ENCODE measurements at regions not wholly inside any gene's neighbourhood (a gene's known extent, or its start where the extent isn't known, plus 50 kb on each side); places are given as distances from the start of the nearest gene placed in this dataset.

DNA sequence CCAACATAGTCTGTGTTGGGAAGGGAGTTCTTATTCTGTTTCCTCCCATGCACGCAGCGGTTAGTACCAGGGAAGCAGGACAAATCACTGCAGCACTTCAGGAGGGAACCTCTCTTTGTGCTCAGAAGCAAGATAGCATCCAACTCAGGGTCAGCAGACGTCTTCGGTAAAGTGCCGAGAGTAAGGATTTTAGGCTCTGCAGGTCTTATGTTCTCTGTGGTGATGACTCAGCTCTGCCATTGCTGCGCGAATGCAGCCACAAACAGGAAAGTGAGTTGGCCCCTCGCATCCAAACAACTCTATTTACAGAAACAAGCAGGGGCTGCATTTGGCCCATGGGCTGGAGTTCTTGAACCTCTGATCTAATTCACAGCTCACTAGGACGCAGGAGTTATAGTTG lies 122.1 kb upstream of the SPATA13 start:
- H3K36me3 ChIP-seq (ENCODE audit: insufficient read depth, low read length), result no peaks in the 10 kb centered on the region
- DNase-seq (ENCODE audit: insufficient read length, low spot score, missing footprints), result peak; percentile 72
- H3K4me2 ChIP-seq (ENCODE audit: insufficient read depth, low read length), result peak overlapping the region; percentile 54
- H3K27ac ChIP-seq (ENCODE audit: low read depth, low read length), result no peak overlapping the region
- peak overlapping the region; percentile 21 for H3K4me3 ChIP-seq (ENCODE audit: insufficient read depth, low read length)
- H3K79me2 ChIP-seq (ENCODE audit: insufficient read depth, low read length), result no peaks in the 10 kb centered on the region
- no peaks in the 10 kb centered on the region for H3K27me3 ChIP-seq (ENCODE audit: insufficient read depth, low read length)
- H2AFZ ChIP-seq (ENCODE audit: low read length), result peak overlapping the region; percentile 63
- no peaks in the 10 kb centered on the region for H3K9me3 ChIP-seq (ENCODE audit: low read depth, low read length)
- TF ChIP-seq, protein P1, sequence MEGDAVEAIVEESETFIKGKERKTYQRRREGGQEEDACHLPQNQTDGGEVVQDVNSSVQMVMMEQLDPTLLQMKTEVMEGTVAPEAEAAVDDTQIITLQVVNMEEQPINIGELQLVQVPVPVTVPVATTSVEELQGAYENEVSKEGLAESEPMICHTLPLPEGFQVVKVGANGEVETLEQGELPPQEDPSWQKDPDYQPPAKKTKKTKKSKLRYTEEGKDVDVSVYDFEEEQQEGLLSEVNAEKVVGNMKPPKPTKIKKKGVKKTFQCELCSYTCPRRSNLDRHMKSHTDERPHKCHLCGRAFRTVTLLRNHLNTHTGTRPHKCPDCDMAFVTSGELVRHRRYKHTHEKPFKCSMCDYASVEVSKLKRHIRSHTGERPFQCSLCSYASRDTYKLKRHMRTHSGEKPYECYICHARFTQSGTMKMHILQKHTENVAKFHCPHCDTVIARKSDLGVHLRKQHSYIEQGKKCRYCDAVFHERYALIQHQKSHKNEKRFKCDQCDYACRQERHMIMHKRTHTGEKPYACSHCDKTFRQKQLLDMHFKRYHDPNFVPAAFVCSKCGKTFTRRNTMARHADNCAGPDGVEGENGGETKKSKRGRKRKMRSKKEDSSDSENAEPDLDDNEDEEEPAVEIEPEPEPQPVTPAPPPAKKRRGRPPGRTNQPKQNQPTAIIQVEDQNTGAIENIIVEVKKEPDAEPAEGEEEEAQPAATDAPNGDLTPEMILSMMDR (IDR thresholded peaks at IDR 0.05; ENCODE audit: extremely low read depth, low read depth, low read length), result no peak
- peaks cover 31% of the 10 kb centered on the region for H3K4me1 ChIP-seq (ENCODE audit: insufficient read depth, low read length)
- no peaks in the 10 kb centered on the region for H4K20me1 ChIP-seq (ENCODE audit: insufficient read depth, low read length)

DNA sequence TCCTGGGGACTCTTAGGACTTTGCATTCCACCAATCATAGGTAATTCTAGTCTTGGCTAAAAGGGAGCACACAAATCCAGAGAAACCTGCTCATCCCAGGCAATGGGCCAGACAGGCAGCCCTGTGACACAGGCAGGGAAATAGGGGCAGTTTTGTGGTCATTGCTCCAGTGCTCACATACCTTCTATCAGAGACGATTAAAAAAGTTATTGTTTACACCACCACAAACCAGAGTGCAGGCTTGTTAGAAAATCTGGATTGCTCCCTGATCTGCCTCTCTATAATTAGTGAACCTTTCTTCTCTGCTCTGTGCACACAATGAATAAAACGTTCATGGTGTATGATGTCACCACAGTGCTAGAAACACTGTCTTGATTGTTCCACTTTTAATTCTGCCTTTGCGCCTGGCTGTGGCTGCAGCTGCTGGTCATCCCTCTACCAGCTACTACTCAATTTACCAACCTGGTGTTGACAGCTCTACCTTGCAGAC lies 121.6 kb upstream of the SPATA13 start:
- Histone ChIP-seq H3K9me3 (ENCODE audit: low read depth, low read length) (no peaks in the 10 kb centered on the region), H3K4me2 (ENCODE audit: insufficient read depth, low read length) (peak overlapping the region; percentile 54), H3K4me3 (ENCODE audit: insufficient read depth, low read length) (no peak overlapping the region), H4K20me1 (ENCODE audit: insufficient read depth, low read length) (no peaks in the 10 kb centered on the region), H3K4me1 (ENCODE audit: insufficient read depth, low read length) (peaks cover 31% of the 10 kb centered on the region), H3K79me2 (ENCODE audit: insufficient read depth, low read length) (no peaks in the 10 kb centered on the region), H3K36me3 (ENCODE audit: insufficient read depth, low read length) (no peaks in the 10 kb centered on the region), H2AFZ (ENCODE audit: low read length) (no peak overlapping the region), H3K27me3 (ENCODE audit: insufficient read depth, low read length) (no peaks in the 10 kb centered on the region), H3K27ac (ENCODE audit: low read depth, low read length) (no peak overlapping the region)
- TF ChIP-seq, protein P1 (IDR thresholded peaks at IDR 0.05; ENCODE audit: extremely low read depth, low read depth, low read length), result no peak
- peak; percentile 52 for DNase-seq (ENCODE audit: insufficient read length, low spot score, missing footprints)

DNA sequence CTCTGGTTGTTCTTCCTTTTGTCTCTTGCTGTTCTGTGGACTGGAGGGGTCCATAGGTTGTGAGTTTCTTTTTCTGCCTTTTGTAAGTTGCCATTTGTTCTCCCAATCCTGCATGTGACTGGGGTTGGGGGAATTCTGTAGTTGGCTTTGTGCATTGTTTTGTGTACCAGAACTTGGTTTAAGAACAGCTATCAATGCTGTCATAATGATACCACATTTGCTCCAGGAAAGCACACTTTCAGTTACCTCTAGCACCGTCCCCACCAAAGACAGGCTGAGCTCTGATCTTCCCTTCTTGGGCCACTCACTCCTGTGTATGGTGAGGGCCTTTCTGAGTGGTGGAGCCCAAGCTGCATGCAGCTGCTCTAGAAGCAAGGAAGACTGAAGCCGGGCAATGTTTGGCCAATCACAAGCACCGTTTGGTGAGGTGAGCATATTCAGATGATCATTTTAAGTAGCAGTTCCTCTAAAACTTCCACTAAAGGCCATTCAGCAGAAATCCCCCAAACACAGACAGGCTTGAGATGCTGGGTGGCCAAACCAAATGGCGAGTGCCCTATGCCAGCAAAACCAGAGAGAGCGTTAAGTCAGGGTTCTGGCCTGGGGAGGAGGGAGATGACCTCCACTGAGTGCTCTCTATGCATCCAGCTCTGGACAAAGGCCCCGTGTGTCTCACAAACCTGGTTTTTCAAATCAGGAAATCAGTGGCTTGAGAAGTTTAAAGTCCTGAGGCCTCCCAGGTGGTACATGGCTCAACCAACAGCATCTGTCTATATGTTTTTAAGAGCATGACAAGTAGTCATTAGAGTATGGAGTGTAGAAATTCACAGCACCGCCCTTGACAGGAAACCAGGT lies 120.7 kb upstream of the SPATA13 start:
- no peaks in the 10 kb centered on the region for H4K20me1 ChIP-seq (ENCODE audit: insufficient read depth, low read length)
- H3K27ac ChIP-seq (ENCODE audit: low read depth, low read length), result no peak overlapping the region
- H3K4me2 ChIP-seq (ENCODE audit: insufficient read depth, low read length), result no peak overlapping the region
- H3K4me3 ChIP-seq (ENCODE audit: insufficient read depth, low read length), result no peak overlapping the region
- H3K9me3 ChIP-seq (ENCODE audit: low read depth, low read length), result no peaks in the 10 kb centered on the region
- no peaks in the 10 kb centered on the region for H3K36me3 ChIP-seq (ENCODE audit: insufficient read depth, low read length)
- DNase-seq (ENCODE audit: insufficient read length, low spot score, missing footprints), result no peak
- H3K4me1 ChIP-seq (ENCODE audit: insufficient read depth, low read length), result peaks cover 23% of the 10 kb centered on the region
- no peaks in the 10 kb centered on the region for H3K27me3 ChIP-seq (ENCODE audit: insufficient read depth, low read length)
- TF ChIP-seq, protein P1 (IDR thresholded peaks at IDR 0.05; ENCODE audit: extremely low read depth, low read depth, low read length), result no peak
- no peak overlapping the region for H2AFZ ChIP-seq (ENCODE audit: low read length)
- no peaks in the 10 kb centered on the region for H3K79me2 ChIP-seq (ENCODE audit: insufficient read depth, low read length)

DNA sequence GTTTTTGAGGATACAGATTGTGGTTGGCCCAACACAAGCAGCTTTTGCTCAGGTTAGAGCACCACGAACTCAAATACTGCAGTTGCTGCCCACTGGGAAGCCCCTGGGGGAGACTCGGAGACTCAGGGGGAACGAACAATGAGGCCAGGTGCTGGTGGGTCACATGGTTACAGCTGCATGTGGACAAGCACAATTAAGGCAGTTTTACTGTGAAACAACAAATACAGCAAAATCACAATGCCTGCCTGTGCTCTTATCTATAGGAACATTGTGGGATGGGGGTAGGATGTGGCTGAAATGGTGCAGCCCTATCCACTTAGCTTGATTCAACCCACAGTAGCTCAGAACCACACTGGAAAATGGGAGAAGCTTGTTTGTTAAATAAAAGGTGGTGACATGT lies 119.7 kb upstream of the SPATA13 start:
- Histone ChIP-seq H4K20me1 (ENCODE audit: insufficient read depth, low read length) (no peaks in the 10 kb centered on the region), H3K36me3 (ENCODE audit: insufficient read depth, low read length) (no peaks in the 10 kb centered on the region), H3K4me1 (ENCODE audit: insufficient read depth, low read length) (peaks cover 22% of the 10 kb centered on the region), H3K4me3 (ENCODE audit: insufficient read depth, low read length) (no peak overlapping the region), H2AFZ (ENCODE audit: low read length) (no peak overlapping the region), H3K27ac (ENCODE audit: low read depth, low read length) (no peak overlapping the region), H3K9me3 (ENCODE audit: low read depth, low read length) (no peaks in the 10 kb centered on the region), H3K79me2 (ENCODE audit: insufficient read depth, low read length) (no peaks in the 10 kb centered on the region), H3K27me3 (ENCODE audit: insufficient read depth, low read length) (no peaks in the 10 kb centered on the region), H3K4me2 (ENCODE audit: insufficient read depth, low read length) (no peak overlapping the region)
- TF ChIP-seq, protein P1 (IDR thresholded peaks at IDR 0.05; ENCODE audit: extremely low read depth, low read depth, low read length), result no peak
- no peak for DNase-seq (ENCODE audit: insufficient read length, low spot score, missing footprints)

Measured in osteoblast (primary cell).